HEK293T (cell line): ENCODE measurements at regions not wholly inside any gene's neighbourhood (a gene's known extent, or its start where the extent isn't known, plus 50 kb on each side); places are given as distances from the start of the nearest gene placed in this dataset.

Experiments
- CTCF ChIA-PET: fragments of 350-600 bp; formaldehyde crosslinking; extraction: SDS; loops from one replicate; lab custom pipeline; 2021; ENCODE audit warnings: antibody characterized with exemption, inconsistent platforms; lab: Yijun Ruan, JAX
- POLR2A ChIA-PET: fragments of 350-600 bp; formaldehyde crosslinking; extraction: SDS; loops from one replicate; lab custom pipeline; 2020; ENCODE audit warnings: antibody characterized with exemption, inconsistent platforms; lab: Yijun Ruan, JAX
- DNase-seq: peaks from one replicate; pipeline ENCODE4 v3.0.0; 2012; ENCODE audit warnings: mixed read lengths; ENCODE audit errors: extremely low spot score
- ARNT ChIP-seq: fragments of 450-650 bp; IDR thresholded peaks from 2 replicates; pipeline ENCODE4 v1.6.1; 2017; ENCODE audit warnings: mild to moderate bottlenecking
- BHLHE40 ChIP-seq: fragments of 450-650 bp; IDR thresholded peaks from 2 replicates; pipeline ENCODE4 v1.6.1; 2016; ENCODE audit warnings: mild to moderate bottlenecking, moderate library complexity, borderline replicate concordance
- CTBP1 ChIP-seq: fragments of 450-650 bp; IDR thresholded peaks from 2 replicates; pipeline ENCODE4 v1.6.1; 2016; ENCODE audit warnings: borderline replicate concordance
- ELF4 ChIP-seq: fragments of 450-650 bp; IDR thresholded peaks from 2 replicates; pipeline ENCODE4 v1.6.1; 2017; ENCODE audit warnings: antibody characterized with exemption
- FOXA1 ChIP-seq: fragments of 450-650 bp; IDR thresholded peaks from 2 replicates; pipeline ENCODE4 v1.6.1; 2016; ENCODE audit warnings: mild to moderate bottlenecking
- FOXK2 ChIP-seq: fragments of 450-650 bp; IDR thresholded peaks from 2 replicates; pipeline ENCODE4 v1.6.1; 2016; ENCODE audit warnings: mild to moderate bottlenecking
- FOXM1 ChIP-seq: fragments of 450-650 bp; IDR thresholded peaks from 2 replicates; pipeline ENCODE4 v1.6.1; 2017; ENCODE audit warnings: mild to moderate bottlenecking, borderline replicate concordance
- HDGF ChIP-seq: fragments of 450-650 bp; IDR thresholded peaks from 2 replicates; pipeline ENCODE4 v1.6.1; 2017; ENCODE audit warnings: antibody characterized with exemption, borderline replicate concordance
- L3MBTL2 ChIP-seq: fragments of 450-650 bp; conservative IDR thresholded peaks from 2 replicates; pipeline ENCODE4 v1.6.1; 2016; ENCODE audit warnings: mild to moderate bottlenecking
- LEF1 ChIP-seq: fragments of 450-650 bp; IDR thresholded peaks from 2 replicates; pipeline ENCODE4 v1.6.1; 2017; ENCODE audit warnings: mild to moderate bottlenecking, borderline replicate concordance
- NFRKB ChIP-seq: fragments of 450-650 bp; IDR thresholded peaks from 2 replicates; pipeline ENCODE4 v1.6.1; 2016; ENCODE audit warnings: mild to moderate bottlenecking, moderate library complexity
- SP1 ChIP-seq: fragments of 450-650 bp; IDR thresholded peaks from 2 replicates; pipeline ENCODE4 v1.6.1; 2017
- SUZ12 ChIP-seq: fragments of 450-650 bp; IDR thresholded peaks from 2 replicates; pipeline ENCODE4 v1.6.1; 2016; ENCODE audit warnings: mild to moderate bottlenecking
- TARDBP ChIP-seq: fragments of 450-650 bp; IDR thresholded peaks from 2 replicates; pipeline ENCODE4 v1.6.1; 2016
- ZNF384 ChIP-seq: fragments of 450-650 bp; IDR thresholded peaks from 2 replicates; pipeline ENCODE4 v1.6.1; 2016
- TF ChIP-seq, protein P1 (sequence below): fragments of 450-650 bp; IDR thresholded peaks from 2 replicates; pipeline ENCODE4 v1.6.1; 2016

DNA sequence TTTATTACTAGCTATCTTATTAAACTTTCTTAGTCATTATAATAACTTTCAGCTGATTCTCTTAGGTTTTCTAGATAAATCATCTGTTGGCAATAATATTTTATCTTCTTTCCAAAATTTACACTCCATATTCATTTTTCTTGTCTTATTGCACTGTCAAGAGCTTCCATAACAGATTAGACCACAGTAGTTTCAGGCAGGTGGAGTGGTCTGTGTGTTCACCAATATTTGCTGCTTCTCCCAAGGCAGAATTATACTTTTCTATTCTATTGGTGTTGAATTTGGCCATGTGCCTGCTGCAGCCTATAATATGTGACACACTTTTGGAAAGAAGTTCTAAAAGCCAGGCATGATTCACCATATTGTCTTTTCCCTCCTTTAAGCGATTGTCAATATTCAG lies 422.8 kb downstream of the GATA3 start:
- DNase-seq, result no peak
- TF ChIP-seq SP1 (no peak), HDGF (no peak), FOXM1 (no peak), FOXA1 (no peak), BHLHE40 (no peak)
- CTCF ChIA-PET, result no interaction called here
- POLR2A ChIA-PET, result no interaction called here

GRCh38 chr10:8481718-8482504 lies 427.4 kb downstream of the GATA3 start:
- ChIA-PET CTCF (interaction anchor here (0.6 kb wide), 1 partner anchor 31 kb away, joined by 3 read pairs; no protein-coding TSS in a partner anchor), POLR2A (no interaction called here)
- TF ChIP-seq FOXM1 (no peak), LEF1 (no peak), BHLHE40 (no peak), ZNF384 (no peak), HDGF (no peak), L3MBTL2 (no peak)
- TF ChIP-seq, protein P1, sequence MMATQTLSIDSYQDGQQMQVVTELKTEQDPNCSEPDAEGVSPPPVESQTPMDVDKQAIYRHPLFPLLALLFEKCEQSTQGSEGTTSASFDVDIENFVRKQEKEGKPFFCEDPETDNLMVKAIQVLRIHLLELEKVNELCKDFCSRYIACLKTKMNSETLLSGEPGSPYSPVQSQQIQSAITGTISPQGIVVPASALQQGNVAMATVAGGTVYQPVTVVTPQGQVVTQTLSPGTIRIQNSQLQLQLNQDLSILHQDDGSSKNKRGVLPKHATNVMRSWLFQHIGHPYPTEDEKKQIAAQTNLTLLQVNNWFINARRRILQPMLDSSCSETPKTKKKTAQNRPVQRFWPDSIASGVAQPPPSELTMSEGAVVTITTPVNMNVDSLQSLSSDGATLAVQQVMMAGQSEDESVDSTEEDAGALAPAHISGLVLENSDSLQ, result peak; percentile 84
- no peak for DNase-seq

DNA sequence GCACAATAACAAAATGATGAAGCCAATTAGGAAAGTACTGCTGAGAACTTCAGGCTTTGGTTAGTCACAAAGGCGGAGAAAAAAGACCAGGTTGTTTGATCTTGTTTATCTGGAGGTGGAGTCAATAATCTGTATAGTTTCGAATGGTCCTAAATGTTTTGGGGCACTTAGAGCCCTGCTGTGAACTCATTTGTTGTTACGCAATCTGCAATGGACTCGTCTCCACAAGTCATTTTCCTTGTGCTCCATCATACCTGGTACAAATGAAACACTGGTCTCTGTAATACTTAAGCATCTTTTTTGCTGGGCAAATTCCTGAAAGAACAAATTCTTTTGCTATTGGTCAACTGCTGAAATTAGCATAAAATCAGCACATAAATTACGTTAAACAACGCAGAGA lies 430.5 kb downstream of the GATA3 start:
- ChIA-PET POLR2A (no interaction called here), CTCF (no interaction called here)
- no peak for TF ChIP-seq HDGF
- no peak for TF ChIP-seq SP1
- no peak for TF ChIP-seq CTBP1
- no peak for TF ChIP-seq TARDBP
- no peak for TF ChIP-seq BHLHE40
- TF ChIP-seq FOXK2, result no peak
- no peak for TF ChIP-seq FOXA1
- TF ChIP-seq ZNF384, result no peak
- TF ChIP-seq ARNT, result no peak
- TF ChIP-seq, protein P1, result no peak
- no peak for TF ChIP-seq NFRKB
- no peak for DNase-seq

GRCh38 chr10:8487346-8487745 lies 432.9 kb downstream of the GATA3 start:
- DNase-seq, result no peak
- ChIA-PET CTCF (no interaction called here), POLR2A (no interaction called here)
- TF ChIP-seq ZNF384 (no peak), CTBP1 (no peak), ELF4 (no peak), ARNT (no peak), L3MBTL2 (no peak), TARDBP (no peak)
- TF ChIP-seq, protein P1, result no peak

DNA sequence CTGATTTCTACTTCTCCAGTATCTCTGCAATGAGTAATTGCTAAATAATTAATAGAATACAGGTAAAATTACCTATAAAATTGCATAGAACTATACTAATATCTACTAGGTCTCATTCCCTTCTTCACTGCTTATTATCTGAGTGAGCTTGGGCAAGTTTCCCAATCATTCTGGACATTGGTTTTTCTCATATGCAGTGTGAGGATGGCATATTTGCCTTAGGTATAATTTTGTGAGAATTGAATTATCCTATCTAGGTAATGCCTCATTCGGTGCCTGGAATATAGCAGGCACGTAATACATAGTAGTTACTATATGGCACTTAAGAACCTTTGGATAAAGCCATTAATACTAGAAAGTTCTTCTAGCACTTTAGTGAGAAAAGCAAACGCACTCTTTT lies 434.7 kb downstream of the GATA3 start:
- no peak for DNase-seq
- POLR2A ChIA-PET, result no interaction called here
- CTCF ChIA-PET, result no interaction called here
- TF ChIP-seq SUZ12 (no peak), NFRKB (no peak), LEF1 (no peak), ARNT (no peak), SP1 (no peak), HDGF (no peak), CTBP1 (no peak), FOXA1 (no peak), FOXM1 (no peak), ZNF384 (no peak), L3MBTL2 (no peak)
- TF ChIP-seq, protein P1, result no peak

DNA sequence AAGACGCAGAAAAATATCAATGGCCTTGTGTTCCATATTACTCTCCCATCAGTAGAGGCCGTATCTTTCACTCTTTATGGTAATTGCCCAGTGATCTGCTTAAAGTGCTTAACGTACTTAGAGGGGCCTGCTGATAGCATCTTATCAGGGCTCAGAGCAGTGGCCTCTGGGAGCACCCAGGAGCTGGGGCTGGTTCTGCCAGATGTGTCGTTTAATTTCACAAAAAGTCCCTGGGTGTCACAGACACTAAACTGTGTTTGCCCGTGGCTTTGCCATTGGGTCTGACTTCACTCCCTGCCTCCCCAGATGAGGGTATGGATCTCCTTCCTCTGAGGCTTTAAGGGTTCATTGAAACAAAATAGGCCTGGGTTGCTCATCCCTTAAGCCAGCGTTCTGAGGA lies 435.3 kb downstream of the GATA3 start:
- CTCF ChIA-PET, result no interaction called here
- no peak for DNase-seq
- POLR2A ChIA-PET, result no interaction called here
- no peak for TF ChIP-seq BHLHE40
- no peak for TF ChIP-seq SUZ12
- TF ChIP-seq FOXM1, result no peak
- no peak for TF ChIP-seq L3MBTL2
- TF ChIP-seq, protein P1, result no peak
- TF ChIP-seq ELF4, result no peak
- TF ChIP-seq NFRKB, result no peak
- no peak for TF ChIP-seq SP1
- TF ChIP-seq LEF1, result no peak
- no peak for TF ChIP-seq ARNT
